Testis (tissue), 2 donors: ENCODE measurements at regions not wholly inside any gene's neighbourhood (a gene's known extent, or its start where the extent isn't known, plus 50 kb on each side); places are given as distances from the start of the nearest gene placed in this dataset.
A peak's percentile ranks its signal among the peaks of the same experiment; 100 is the strongest.

Experiments
- DNase-seq: peaks from one replicate; pipeline ENCODE4 v3.0.0-alpha.2; 2019
- H3K27ac ChIP-seq, 2 donors: fragments of 200-600 bp; sonication (generic); one replicate each; pipeline ENCODE4 v1.5.1; 2019
- H3K27me3 ChIP-seq: fragments of 200-600 bp; sonication (generic); one replicate; pipeline ENCODE4 v1.5.1; 2019
- H3K36me3 ChIP-seq: fragments of 200-600 bp; sonication (generic); one replicate; pipeline ENCODE4 v1.5.1; 2017; ENCODE audit warnings: low read depth; ENCODE audit errors: missing control alignments
- H3K4me1 ChIP-seq: fragments of 200-600 bp; sonication (generic); one replicate; pipeline ENCODE4 v1.5.1; 2019
- H3K4me3 ChIP-seq, 2 donors: fragments of 200-600 bp; sonication (generic); one replicate each; pipeline ENCODE4 v1.5.1; 2017 to 2019
- H3K9me3 ChIP-seq: fragments of 200-600 bp; sonication (generic); one replicate; pipeline ENCODE4 v1.5.1; 2017
- POLR2A ChIP-seq: fragments of 450-650 bp; IDR thresholded peaks from one replicate; pipeline ENCODE4 v1.6.1; 2017; ENCODE audit warnings: antibody characterized with exemption, mild to moderate bottlenecking, moderate library complexity
- WGBS, 2 donors: methylation state at CpG; one replicate each; pipeline ENCODE4 v1.1.5; 2018; 5-methylcytosine and 5-hydroxymethylcytosine counted together
- intact Hi-C: fragments of 100-400 bp; cut with DNase I; formaldehyde crosslinking; loops from one replicate; pipeline ENCODE4 v1.15.1; 2023; ENCODE audit warnings: low total_unique reads
- TF ChIP-seq, protein P1 (sequence below), 3 experiments: fragments of 450-650 bp in 2 of 3; fragments of 200-600 bp in 1 of 3; sonication (generic) in 1 of 3; IDR thresholded peaks; one replicate each; pipeline ENCODE4 v1.5.1; 2016 to 2019; ENCODE audit warnings: antibody characterized with exemption in 3 of 3, mild to moderate bottlenecking in 2 of 3, moderate library complexity in 1 of 3

DNA sequence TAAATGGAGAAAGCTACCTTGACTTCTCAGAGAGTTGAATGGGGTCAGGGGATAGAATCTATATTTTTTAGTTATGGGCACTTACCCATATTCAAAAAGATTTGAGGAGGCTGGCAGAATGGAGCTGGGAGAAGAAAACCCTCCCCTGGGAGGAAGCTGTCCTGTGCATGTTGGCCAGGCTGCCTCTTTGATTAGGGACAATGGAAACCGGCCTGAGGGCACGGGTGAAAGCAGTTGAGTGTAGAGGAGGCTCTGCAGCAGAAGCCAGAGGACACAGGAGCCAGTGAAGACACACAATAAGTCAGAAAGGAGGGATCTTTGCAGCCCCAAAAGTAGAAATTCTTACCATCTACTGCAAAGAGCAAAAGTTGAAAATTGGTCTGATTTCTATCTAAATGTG is 66.6 kb upstream of the B3GAT1 start:
- Histone ChIP-seq H3K9me3 (no peaks in the 10 kb centered on the region), H3K4me3 (no peak overlapping the region), H3K27me3 (no peaks in the 10 kb centered on the region), H3K36me3 (no peaks in the 10 kb centered on the region), H3K27ac (no peak overlapping the region), H3K4me1 (no peaks in the 10 kb centered on the region)
- no peak for DNase-seq
- 55 to 66% methylated on average over 2 of the region's 2 CpGs for WGBS, 2 donors
- TF ChIP-seq POLR2A = no peak
- TF ChIP-seq, protein P1, sequence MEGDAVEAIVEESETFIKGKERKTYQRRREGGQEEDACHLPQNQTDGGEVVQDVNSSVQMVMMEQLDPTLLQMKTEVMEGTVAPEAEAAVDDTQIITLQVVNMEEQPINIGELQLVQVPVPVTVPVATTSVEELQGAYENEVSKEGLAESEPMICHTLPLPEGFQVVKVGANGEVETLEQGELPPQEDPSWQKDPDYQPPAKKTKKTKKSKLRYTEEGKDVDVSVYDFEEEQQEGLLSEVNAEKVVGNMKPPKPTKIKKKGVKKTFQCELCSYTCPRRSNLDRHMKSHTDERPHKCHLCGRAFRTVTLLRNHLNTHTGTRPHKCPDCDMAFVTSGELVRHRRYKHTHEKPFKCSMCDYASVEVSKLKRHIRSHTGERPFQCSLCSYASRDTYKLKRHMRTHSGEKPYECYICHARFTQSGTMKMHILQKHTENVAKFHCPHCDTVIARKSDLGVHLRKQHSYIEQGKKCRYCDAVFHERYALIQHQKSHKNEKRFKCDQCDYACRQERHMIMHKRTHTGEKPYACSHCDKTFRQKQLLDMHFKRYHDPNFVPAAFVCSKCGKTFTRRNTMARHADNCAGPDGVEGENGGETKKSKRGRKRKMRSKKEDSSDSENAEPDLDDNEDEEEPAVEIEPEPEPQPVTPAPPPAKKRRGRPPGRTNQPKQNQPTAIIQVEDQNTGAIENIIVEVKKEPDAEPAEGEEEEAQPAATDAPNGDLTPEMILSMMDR (IDR thresholded peaks at IDR 0.05) = no peak
- intact Hi-C loops = no loop called here

DNA sequence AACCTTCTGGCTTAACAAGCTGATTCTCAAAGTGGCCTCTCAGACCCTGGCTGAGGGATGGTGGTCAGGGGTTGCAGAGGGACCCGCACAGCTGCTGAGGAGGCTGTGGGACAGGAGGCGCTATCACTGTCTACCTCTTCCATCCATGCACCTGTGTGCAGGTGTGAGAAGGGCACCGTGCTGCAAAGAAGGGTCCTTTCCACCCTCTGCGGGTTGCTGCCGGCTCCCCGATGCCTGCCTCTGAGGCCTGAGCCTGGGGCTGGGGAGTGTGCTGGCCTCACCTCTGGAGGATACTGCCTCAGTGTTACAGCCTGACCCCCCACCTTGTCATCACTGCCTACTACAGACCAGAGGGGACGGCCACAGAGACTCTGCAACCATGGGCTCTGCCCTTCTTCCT is 66.1 kb upstream of the B3GAT1 start:
- no peak overlapping the region for H3K27ac ChIP-seq
- no peaks in the 10 kb centered on the region for H3K27me3 ChIP-seq
- H3K36me3 ChIP-seq = no peaks in the 10 kb centered on the region
- no peaks in the 10 kb centered on the region for H3K4me1 ChIP-seq
- no peak overlapping the region for H3K4me3 ChIP-seq
- 79 to 83% methylated on average over 6 to 7 of the region's 7 CpGs for WGBS, 2 donors
- intact Hi-C loops = no loop called here
- no peaks in the 10 kb centered on the region for H3K9me3 ChIP-seq
- TF ChIP-seq, protein P1 (IDR thresholded peaks at IDR 0.05) = no peak
- no peak for TF ChIP-seq POLR2A
- no peak for DNase-seq

DNA sequence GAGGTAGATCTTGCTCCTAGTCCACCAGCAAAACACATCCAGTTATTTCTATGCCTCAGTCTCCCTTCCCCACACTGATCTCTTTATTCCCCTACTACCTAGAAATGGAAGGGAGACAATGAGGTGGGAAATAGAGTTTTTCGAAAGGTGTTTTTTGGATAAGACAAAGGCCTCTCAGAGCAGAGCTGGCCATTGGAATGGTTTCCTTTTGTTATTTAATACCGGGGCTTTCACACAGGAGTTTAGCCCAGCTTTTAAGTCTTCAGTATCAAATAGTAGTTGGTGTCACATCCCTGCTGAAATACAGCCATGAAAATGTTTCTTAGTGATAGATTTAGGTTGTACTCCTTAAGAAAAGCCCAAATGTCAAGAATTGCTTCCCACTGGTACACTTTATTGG is 65.4 kb upstream of the B3GAT1 start:
- Histone ChIP-seq H3K27ac (no peak overlapping the region), H3K4me1 (no peaks in the 10 kb centered on the region), H3K27me3 (no peaks in the 10 kb centered on the region), H3K4me3 (no peak overlapping the region), H3K36me3 (no peaks in the 10 kb centered on the region), H3K9me3 (no peaks in the 10 kb centered on the region)
- intact Hi-C loops = no loop called here
- 47 to 64% methylated on average over 2 of the region's 2 CpGs for WGBS, 2 donors
- DNase-seq = no peak
- TF ChIP-seq, protein P1 (IDR thresholded peaks at IDR 0.05) = no peak
- no peak for TF ChIP-seq POLR2A

DNA sequence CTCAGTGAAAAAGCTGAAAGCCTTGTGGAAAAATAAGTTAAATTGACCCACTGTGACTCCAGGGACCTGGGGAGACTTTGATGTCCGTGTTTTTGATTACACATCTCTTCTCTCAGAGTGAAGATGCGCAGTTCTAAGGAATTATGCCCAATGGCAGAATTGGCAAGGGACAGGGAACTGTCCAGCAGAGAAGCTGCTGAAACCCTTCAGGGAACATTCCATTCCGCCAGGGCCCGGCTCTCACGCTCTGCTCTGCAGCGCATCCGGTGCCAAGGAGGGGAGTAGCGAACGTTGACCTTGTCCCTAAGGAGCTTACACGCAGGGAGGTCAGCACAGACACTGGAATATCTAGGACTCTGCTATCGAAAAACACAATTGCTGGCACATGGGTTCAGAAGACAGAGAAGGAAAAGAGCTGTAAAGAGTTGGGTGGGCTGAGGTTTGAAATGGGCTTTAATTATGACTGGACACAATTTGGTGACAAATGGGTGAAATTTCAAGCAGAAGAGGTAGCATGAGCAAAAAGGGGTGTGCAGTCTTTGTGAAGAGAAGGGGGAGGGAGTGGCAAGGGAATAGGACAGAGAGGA is 64.5 kb upstream of the B3GAT1 start:
- no peaks in the 10 kb centered on the region for H3K9me3 ChIP-seq
- H3K27ac ChIP-seq = no peak overlapping the region
- 15 to 30% methylated on average over 11 of the region's 11 CpGs for WGBS, 2 donors
- H3K4me3 ChIP-seq = no peak overlapping the region
- no peaks in the 10 kb centered on the region for H3K27me3 ChIP-seq
- DNase-seq = peak; percentile 53
- intact Hi-C loops = no loop called here
- no peaks in the 10 kb centered on the region for H3K4me1 ChIP-seq
- no peaks in the 10 kb centered on the region for H3K36me3 ChIP-seq
- TF ChIP-seq, protein P1 (IDR thresholded peaks at IDR 0.05) = no peak
- TF ChIP-seq POLR2A = no peak

DNA sequence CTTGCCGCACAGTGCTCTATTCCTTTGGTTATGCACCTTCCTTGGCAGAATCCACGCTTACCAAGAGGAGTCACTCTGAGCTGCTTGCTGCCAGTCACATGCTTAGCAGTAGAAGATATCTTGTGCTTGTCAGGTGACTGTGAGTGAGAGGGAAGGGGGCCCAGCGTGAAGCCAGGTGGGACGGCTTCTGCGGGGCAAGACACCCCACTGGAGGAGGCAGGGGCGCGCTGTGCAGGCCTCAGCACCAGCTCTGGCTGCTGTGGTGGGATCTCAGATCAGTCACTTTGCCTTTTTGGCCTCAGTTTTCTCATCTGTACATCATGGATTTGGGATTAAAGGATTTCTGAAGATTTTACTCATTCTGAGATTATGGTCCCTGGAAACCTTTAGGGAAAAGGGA is 63.9 kb upstream of the B3GAT1 start:
- no peak overlapping the region for H3K4me3 ChIP-seq
- no peak for TF ChIP-seq POLR2A
- TF ChIP-seq, protein P1 (IDR thresholded peaks at IDR 0.05) = no peak
- H3K27me3 ChIP-seq = no peaks in the 10 kb centered on the region
- no peaks in the 10 kb centered on the region for H3K36me3 ChIP-seq
- no peak overlapping the region for H3K27ac ChIP-seq
- H3K9me3 ChIP-seq = no peaks in the 10 kb centered on the region
- intact Hi-C loops = no loop called here
- H3K4me1 ChIP-seq = no peaks in the 10 kb centered on the region
- WGBS, 2 donors = 61 to 86% methylated on average over 5 to 7 of the region's 7 CpGs
- no peak for DNase-seq
